NB4 (cell line): ENCODE measurements at regions not wholly inside any gene's neighbourhood (a gene's known extent, or its start where the extent isn't known, plus 50 kb on each side); places are given as distances from the start of the nearest gene placed in this dataset.

Source experiments
- MYC ChIP-seq: IDR thresholded peaks from 2 replicates; pipeline ENCODE4 v1.6.1; 2011; ENCODE audit warnings: low read depth, low read length
- TF ChIP-seq, protein P1 (sequence below): IDR thresholded peaks from one replicate; pipeline ENCODE4 v1.5.1; 2012; ENCODE audit warnings: low read depth, low read length

DNA sequence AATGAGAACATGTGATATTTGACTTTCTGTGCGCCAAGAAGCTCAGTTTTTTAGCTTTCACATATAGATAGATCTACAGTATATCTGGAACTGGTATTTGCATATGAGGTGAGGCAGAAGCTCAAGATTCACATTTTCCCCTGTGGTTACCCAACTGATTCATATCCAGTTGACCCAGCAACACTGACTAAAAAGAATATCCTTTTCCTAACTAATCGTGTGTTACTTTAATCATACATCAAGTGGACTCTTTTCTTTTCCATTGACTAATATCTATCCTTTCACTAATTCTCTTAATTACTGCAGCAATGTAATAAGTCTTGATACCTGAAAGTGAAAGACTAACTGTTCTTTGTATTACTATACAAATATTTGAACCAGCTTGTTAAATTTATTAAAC lies 236.1 kb downstream of the AEBP2 start:
- no peak for TF ChIP-seq MYC
- TF ChIP-seq, protein P1, sequence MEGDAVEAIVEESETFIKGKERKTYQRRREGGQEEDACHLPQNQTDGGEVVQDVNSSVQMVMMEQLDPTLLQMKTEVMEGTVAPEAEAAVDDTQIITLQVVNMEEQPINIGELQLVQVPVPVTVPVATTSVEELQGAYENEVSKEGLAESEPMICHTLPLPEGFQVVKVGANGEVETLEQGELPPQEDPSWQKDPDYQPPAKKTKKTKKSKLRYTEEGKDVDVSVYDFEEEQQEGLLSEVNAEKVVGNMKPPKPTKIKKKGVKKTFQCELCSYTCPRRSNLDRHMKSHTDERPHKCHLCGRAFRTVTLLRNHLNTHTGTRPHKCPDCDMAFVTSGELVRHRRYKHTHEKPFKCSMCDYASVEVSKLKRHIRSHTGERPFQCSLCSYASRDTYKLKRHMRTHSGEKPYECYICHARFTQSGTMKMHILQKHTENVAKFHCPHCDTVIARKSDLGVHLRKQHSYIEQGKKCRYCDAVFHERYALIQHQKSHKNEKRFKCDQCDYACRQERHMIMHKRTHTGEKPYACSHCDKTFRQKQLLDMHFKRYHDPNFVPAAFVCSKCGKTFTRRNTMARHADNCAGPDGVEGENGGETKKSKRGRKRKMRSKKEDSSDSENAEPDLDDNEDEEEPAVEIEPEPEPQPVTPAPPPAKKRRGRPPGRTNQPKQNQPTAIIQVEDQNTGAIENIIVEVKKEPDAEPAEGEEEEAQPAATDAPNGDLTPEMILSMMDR = no peak
